ENCODE measurements at regions not wholly inside any gene's neighbourhood (a gene's known extent, or its start where the extent isn't known, plus 50 kb on each side); places are given as distances from the start of the nearest gene placed in this dataset.
"Not testable (repeated sequence)": the region's sequence is repeated elsewhere in the genome, so short reads cannot be mapped to it uniquely, and the experiment has no call there.

- no peaks in the 10 kb centered on the region for H3K36me3 Mint-ChIP-seq (ENCODE audit: low read depth)
- ATAC-seq (no peak), DNase-seq (no peak)
- ChIA-PET CTCF (no interaction called here), POLR2A (no interaction called here)
- no peak overlapping the region for H3K4me3 Mint-ChIP-seq
- H3K4me1 Mint-ChIP-seq = no peaks in the 10 kb centered on the region
- peaks cover 6% of the 10 kb centered on the region for H3K27me3 Mint-ChIP-seq
- H3K27ac Mint-ChIP-seq = no peak overlapping the region
- intact Hi-C loops (cut with DNase I, micrococcal nuclease) = no loop called here
- no peaks in the 10 kb centered on the region for H3K9me3 Mint-ChIP-seq (ENCODE audit: low read depth)
Measured at GRCh38 chr2:67776276-67776675, 286.5 kb downstream of the C1D start.

DNA sequence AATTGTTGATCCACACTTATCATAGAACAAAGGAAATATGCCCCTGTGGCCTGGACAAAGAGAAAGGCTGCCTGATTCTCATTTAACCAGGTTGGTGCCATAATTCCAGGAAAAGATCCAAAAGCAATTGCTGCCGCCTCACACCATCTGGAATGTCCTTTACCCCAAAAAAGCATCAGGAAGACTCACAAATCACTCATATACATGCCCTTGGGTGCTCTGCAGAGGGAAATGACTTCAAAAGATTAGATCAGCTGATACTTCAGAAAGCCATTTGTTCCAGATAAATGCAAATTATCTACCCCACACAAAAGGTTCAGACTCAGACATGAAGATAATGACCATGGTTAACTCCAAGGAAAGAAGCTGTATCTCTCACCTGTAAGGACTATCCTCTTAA lies 285.8 kb downstream of the C1D start:
- Mint-ChIP-seq H3K4me3 (no peak overlapping the region), H3K36me3 (ENCODE audit: low read depth) (no peaks in the 10 kb centered on the region), H3K27ac (no peak overlapping the region), H3K9me3 (ENCODE audit: low read depth) (no peaks in the 10 kb centered on the region), H3K27me3 (peaks cover 6% of the 10 kb centered on the region), H3K4me1 (no peaks in the 10 kb centered on the region)
- DNase-seq (no peak), ATAC-seq (no peak)
- POLR2A ChIA-PET = no interaction called here
- intact Hi-C loops (cut with DNase I, micrococcal nuclease) = no loop called here
- CTCF ChIA-PET = interaction anchor here (0.6 kb wide), 1 partner anchor 21 kb away, joined by 3 read pairs; no protein-coding TSS in a partner anchor

DNA sequence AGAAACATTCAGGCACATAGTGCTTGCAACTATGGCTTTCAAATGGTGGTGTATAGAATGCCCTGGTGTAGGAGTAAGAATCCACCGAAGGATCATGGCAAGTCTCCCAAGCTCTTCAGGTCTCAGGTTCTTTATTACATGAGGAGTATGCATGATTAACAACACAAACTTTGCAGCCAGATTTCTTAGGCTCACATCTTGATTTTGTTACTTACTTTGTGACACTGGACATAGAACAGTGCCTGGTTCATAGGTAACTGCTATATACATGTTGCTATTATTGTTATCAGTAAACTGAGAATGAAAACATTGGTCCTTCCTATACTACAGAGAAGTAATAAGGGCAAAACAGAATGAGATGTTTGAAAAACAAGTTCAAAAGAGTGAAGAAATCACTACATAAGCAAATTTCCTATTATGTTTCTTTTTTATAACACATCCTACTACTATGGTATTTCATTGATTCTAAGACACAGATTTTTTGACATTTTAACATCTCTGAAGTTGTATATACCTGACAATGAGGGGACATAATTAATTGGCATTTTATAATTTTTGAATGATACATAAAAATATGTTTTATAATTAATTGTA lies 284.9 kb downstream of the C1D start:
- DNase-seq (no peak), ATAC-seq (no peak)
- no peak overlapping the region for H3K27ac Mint-ChIP-seq
- no peaks in the 10 kb centered on the region for H3K9me3 Mint-ChIP-seq (ENCODE audit: low read depth)
- H3K27me3 Mint-ChIP-seq = peaks cover 2% of the 10 kb centered on the region
- no peaks in the 10 kb centered on the region for H3K4me1 Mint-ChIP-seq
- intact Hi-C loops (cut with DNase I, micrococcal nuclease) = no loop called here
- no peaks in the 10 kb centered on the region for H3K36me3 Mint-ChIP-seq (ENCODE audit: low read depth)
- ChIA-PET POLR2A (no interaction called here), CTCF (no interaction called here)
- no peak overlapping the region for H3K4me3 Mint-ChIP-seq

DNA sequence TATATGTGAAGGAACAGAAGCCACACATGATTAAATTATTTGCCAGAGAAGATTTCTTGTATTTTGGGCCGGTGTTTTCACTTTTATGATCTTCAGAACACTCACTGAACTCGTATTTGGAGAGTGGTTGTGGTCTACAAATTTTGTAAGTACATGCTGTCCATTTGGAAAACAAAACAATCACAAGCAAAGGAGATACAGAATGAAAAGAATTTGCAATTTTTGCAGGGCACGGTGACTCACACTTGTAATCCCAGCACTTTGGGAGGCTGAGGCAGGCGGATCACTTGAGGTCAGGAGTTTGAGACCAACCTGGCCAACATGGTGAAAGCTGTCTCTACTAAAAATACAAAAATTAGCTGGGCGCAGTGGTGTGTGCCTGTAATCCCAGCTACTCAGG lies 282.0 kb downstream of the C1D start:
- H3K4me1 Mint-ChIP-seq; H3K36me3 Mint-ChIP-seq (ENCODE audit: low read depth); H3K27ac Mint-ChIP-seq; POLR2A ChIA-PET; DNase-seq; ATAC-seq; CTCF ChIA-PET; H3K27me3 Mint-ChIP-seq; intact Hi-C loops (cut with DNase I, micrococcal nuclease); H3K9me3 Mint-ChIP-seq (ENCODE audit: low read depth); H3K4me3 Mint-ChIP-seq: not testable (repeated sequence)

DNA sequence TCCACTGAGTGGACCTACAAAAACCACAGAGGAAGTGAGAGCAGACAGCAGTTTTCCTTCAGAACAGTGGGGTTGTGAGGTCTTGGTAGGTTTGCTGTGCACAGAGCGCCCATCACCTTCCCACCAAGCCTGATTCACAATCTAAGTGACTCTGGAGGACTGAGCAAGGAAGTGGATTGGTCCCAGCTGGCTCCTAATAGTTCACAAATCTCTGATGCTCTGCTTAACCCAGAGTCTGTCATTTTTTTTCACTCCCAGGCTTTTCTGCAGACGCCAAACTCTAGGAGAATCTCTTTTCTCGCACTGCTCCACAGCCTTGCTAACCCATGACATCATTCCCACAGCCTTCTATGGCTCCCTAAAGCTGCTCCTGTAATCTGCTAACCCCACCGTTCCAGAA lies 280.4 kb downstream of the C1D start:
- H3K27ac Mint-ChIP-seq = no peak overlapping the region
- H3K9me3 Mint-ChIP-seq (ENCODE audit: low read depth) = no peaks in the 10 kb centered on the region
- no peak overlapping the region for H3K4me3 Mint-ChIP-seq
- intact Hi-C loops (cut with DNase I, micrococcal nuclease) = no loop called here
- H3K4me1 Mint-ChIP-seq = no peaks in the 10 kb centered on the region
- H3K36me3 Mint-ChIP-seq (ENCODE audit: low read depth) = no peaks in the 10 kb centered on the region
- ChIA-PET POLR2A (no interaction called here), CTCF (no interaction called here)
- DNase-seq (no peak), ATAC-seq (no peak)
- H3K27me3 Mint-ChIP-seq = no peaks in the 10 kb centered on the region

- H3K9me3 Mint-ChIP-seq (ENCODE audit: low read depth) = no peaks in the 10 kb centered on the region
- ATAC-seq = no peak
- no peaks in the 10 kb centered on the region for H3K36me3 Mint-ChIP-seq (ENCODE audit: low read depth)
- ChIA-PET POLR2A (no interaction called here), CTCF (no interaction called here)
- H3K27me3 Mint-ChIP-seq = no peaks in the 10 kb centered on the region
- no peak overlapping the region for H3K27ac Mint-ChIP-seq
- H3K4me3 Mint-ChIP-seq = no peak overlapping the region
- no peak for DNase-seq
- intact Hi-C loops (cut with DNase I, micrococcal nuclease) = no loop called here
- H3K4me1 Mint-ChIP-seq = no peaks in the 10 kb centered on the region
Measured at GRCh38 chr2:67783026-67783425, 279.8 kb downstream of the C1D start.

- DNase-seq (no peak), ATAC-seq (no peak)
- Mint-ChIP-seq H3K36me3 (ENCODE audit: low read depth) (no peaks in the 10 kb centered on the region), H3K4me3 (no peak overlapping the region), H3K27me3 (no peaks in the 10 kb centered on the region), H3K27ac (no peak overlapping the region), H3K4me1 (no peaks in the 10 kb centered on the region), H3K9me3 (ENCODE audit: low read depth) (no peaks in the 10 kb centered on the region)
- POLR2A ChIA-PET = no interaction called here
- CTCF ChIA-PET = no interaction called here
- intact Hi-C loops (cut with DNase I, micrococcal nuclease) = no loop called here
Measured at GRCh38 chr2:67790622-67791021, 272.2 kb downstream of the C1D start.

DNA sequence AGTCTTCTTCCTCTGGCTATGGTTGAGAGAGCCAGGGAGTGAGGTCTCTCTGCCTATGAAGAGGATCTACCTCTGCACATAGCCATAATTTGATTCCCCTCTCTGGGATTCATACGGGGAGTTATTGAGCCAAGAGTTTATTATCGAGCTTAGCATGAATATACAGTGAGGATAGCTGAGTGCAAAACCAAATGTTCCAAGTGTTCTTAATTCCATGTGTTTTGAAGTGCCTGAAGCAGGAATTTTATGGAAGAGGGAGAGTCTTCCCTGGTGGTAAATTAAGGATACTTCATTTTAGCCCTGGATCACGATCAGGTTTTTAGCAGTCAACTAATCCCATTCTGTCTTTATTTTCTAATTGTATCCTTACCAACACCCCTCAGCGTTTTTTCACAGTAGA lies 270.6 kb downstream of the C1D start:
- H3K9me3 Mint-ChIP-seq (ENCODE audit: low read depth) = no peaks in the 10 kb centered on the region
- H3K27ac Mint-ChIP-seq = no peak overlapping the region
- no peaks in the 10 kb centered on the region for H3K4me1 Mint-ChIP-seq
- no peak for ATAC-seq
- peaks cover 6% of the 10 kb centered on the region for H3K27me3 Mint-ChIP-seq
- H3K4me3 Mint-ChIP-seq = no peak overlapping the region
- POLR2A ChIA-PET = no interaction called here
- H3K36me3 Mint-ChIP-seq (ENCODE audit: low read depth) = no peaks in the 10 kb centered on the region
- CTCF ChIA-PET = no interaction called here
- intact Hi-C loops (cut with DNase I, micrococcal nuclease) = no loop called here
- DNase-seq = no peak

- no peak for ATAC-seq
- POLR2A ChIA-PET = no interaction called here
Measured at GRCh38 chr2:67792681-67793091, 270.1 kb downstream of the C1D start.

GRCh38 chr2:67797801-67798540 lies 264.8 kb downstream of the C1D start:
- ATAC-seq (no peak), DNase-seq (no peak)
- H3K9me3 Mint-ChIP-seq (ENCODE audit: low read depth) = no peaks in the 10 kb centered on the region
- H3K4me3 Mint-ChIP-seq = no peak overlapping the region
- POLR2A ChIA-PET = no interaction called here
- intact Hi-C loops (cut with DNase I, micrococcal nuclease) = no loop called here
- H3K36me3 Mint-ChIP-seq (ENCODE audit: low read depth) = no peaks in the 10 kb centered on the region
- no peaks in the 10 kb centered on the region for H3K4me1 Mint-ChIP-seq
- H3K27me3 Mint-ChIP-seq = peaks cover 8% of the 10 kb centered on the region
- CTCF ChIA-PET = no interaction called here
- H3K27ac Mint-ChIP-seq = no peak overlapping the region

More at GRCh38 chr2:67792681-67793091, 270.1 kb downstream of the C1D start:
- Mint-ChIP-seq H3K4me1 (no peaks in the 10 kb centered on the region), H3K27me3 (peaks cover 8% of the 10 kb centered on the region), H3K27ac (no peak overlapping the region), H3K9me3 (ENCODE audit: low read depth) (no peaks in the 10 kb centered on the region), H3K4me3 (no peak overlapping the region), H3K36me3 (ENCODE audit: low read depth) (no peaks in the 10 kb centered on the region)
- intact Hi-C loops (cut with DNase I, micrococcal nuclease) = no loop called here
- CTCF ChIA-PET = no interaction called here
- DNase-seq = no peak

GRCh38 chr2:67798541-67799160 lies 264.2 kb downstream of the C1D start:
- no peak overlapping the region for H3K4me3 Mint-ChIP-seq
- ATAC-seq (no peak), DNase-seq (no peak)
- H3K27me3 Mint-ChIP-seq = peaks cover 8% of the 10 kb centered on the region
- H3K9me3 Mint-ChIP-seq (ENCODE audit: low read depth) = no peaks in the 10 kb centered on the region
- CTCF ChIA-PET = no interaction called here
- no peaks in the 10 kb centered on the region for H3K36me3 Mint-ChIP-seq (ENCODE audit: low read depth)
- no peaks in the 10 kb centered on the region for H3K4me1 Mint-ChIP-seq
- intact Hi-C loops (cut with DNase I, micrococcal nuclease) = no loop called here
- POLR2A ChIA-PET = no interaction called here
- no peak overlapping the region for H3K27ac Mint-ChIP-seq

GRCh38 chr2:67799886-67800285 lies 262.9 kb downstream of the C1D start:
- CTCF ChIA-PET = no interaction called here
- intact Hi-C loops (cut with DNase I, micrococcal nuclease) = no loop called here
- Mint-ChIP-seq H3K36me3 (ENCODE audit: low read depth) (no peaks in the 10 kb centered on the region), H3K4me3 (no peak overlapping the region), H3K9me3 (ENCODE audit: low read depth) (no peaks in the 10 kb centered on the region), H3K4me1 (no peaks in the 10 kb centered on the region), H3K27me3 (peaks cover 8% of the 10 kb centered on the region), H3K27ac (no peak overlapping the region)
- no peak for DNase-seq
- POLR2A ChIA-PET = no interaction called here
- ATAC-seq = no peak

Data from activated CD4-positive, alpha-beta T cell treated with anti-CD3 and anti-CD28 coated beads for 36 hours (primary cell).